Hematopoietic multipotent progenitor cell treated with erythropoietin and hydrocortisone succinate and interleukin-3 and kit ligand, for 8 days (in vitro differentiated cells): ENCODE measurements at regions not wholly inside any gene's neighbourhood (a gene's known extent, or its start where the extent isn't known, plus 50 kb on each side); places are given as distances from the start of the nearest gene placed in this dataset.
"Not testable (repeated sequence)": the region's sequence is repeated elsewhere in the genome, so short reads cannot be mapped to it uniquely, and the experiment has no call there.

Experiments
- DNase-seq: peaks from one replicate; pipeline ENCODE4 v3.0.0-alpha.2; 2015

- not testable (repeated sequence) for DNase-seq
These were observed 121.1 kb upstream of the SESTD1 start for GRCh38 chr2:179385756-179386155.

- DNase-seq, result no peak
These were observed 119.3 kb upstream of the SESTD1 start for GRCh38 chr2:179383975-179384374.

DNA sequence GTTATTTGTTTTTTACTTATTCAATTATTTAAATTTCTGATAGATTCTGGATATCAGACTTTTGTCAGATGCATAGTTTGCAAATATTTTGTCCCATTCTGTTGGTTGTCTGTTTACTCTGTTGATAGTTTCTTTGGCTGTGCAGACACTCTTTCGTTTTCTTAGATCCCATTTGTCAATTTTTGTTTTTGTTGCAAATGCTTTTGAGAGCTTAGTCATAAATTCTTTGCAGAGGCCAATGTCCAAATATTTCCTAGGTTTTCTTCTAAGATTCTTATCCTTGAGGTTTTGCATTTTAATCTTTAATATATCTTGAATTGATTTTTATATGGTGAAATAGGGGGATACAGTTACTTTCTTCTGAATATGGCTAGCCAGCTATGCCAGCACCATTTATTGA lies 112.7 kb upstream of the SESTD1 start:
- DNase-seq, result no peak

DNA sequence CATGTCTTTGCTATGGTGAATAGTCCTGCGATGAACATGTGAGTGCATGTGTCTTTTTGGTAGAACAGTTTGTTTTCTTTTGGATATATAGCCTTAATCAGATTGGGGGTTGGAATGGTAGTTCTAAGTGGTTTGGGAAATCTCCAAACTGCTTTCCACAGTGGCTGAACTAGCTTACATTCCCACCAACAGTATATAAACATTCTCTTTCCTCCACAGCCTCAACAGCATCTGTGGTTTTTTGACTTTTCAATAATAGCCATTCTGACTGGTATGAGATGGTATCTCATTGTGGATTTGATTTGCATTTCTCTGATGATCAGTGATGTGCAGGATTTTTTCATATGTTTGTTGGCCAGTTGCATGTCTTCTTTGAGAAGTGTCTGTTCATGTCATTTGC lies 112.2 kb upstream of the SESTD1 start:
- DNase-seq, result no peak

GRCh38 chr2:179373816-179374215 lies 109.2 kb upstream of the SESTD1 start:
- no peak for DNase-seq

- DNase-seq, result not testable (repeated sequence)
These were observed 100.9 kb upstream of the SESTD1 start for GRCh38 chr2:179365561-179365960.

GRCh38 chr2:179355881-179356280 lies 91.2 kb upstream of the SESTD1 start:
- no peak for DNase-seq

DNA sequence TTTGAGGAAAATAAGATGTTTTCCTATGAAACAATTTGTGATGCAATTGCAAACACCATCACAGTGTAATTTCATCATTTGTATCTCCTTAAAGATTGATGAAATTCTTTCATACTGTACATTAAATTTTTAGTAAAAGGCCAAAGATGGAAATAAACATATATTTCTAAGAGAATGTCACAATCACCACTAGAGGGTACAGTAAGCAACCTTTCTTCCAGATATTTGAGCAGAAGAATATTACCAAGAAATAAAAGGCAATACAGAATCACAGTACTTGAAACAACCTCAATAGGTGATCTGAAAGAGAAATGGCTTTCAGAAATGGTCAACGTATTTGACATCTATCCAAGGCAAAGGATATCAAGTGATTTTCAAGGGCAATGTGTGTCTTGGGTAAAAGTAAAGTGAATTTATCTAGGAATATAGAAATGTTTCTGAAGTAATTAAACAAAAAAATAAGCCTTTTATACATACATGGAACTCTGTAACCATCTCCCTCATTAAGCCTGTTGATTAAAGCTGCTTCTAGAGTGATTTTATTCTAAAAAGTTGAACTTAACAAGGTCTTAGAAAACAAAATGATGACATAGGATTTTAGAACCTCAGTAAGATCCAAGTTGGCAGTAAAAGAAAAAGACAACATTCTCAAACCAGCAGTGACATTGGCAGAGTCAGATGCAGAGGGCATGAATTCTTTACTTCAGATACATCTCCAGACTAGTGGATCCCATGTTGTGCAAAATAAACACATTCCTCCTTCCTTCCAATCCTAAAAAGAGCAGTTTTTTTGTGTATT lies 90.3 kb upstream of the SESTD1 start:
- no peak for DNase-seq

- DNase-seq, result no peak
These were observed 89.7 kb upstream of the SESTD1 start for GRCh38 chr2:179354296-179354695.

- no peak for DNase-seq
These were observed 87.5 kb upstream of the SESTD1 start for GRCh38 chr2:179352181-179352580.

- DNase-seq, result no peak
These were observed 86.4 kb upstream of the SESTD1 start for GRCh38 chr2:179351057-179351456.

GRCh38 chr2:179349670-179350303 lies 85.2 kb upstream of the SESTD1 start:
- no peak for DNase-seq

DNA sequence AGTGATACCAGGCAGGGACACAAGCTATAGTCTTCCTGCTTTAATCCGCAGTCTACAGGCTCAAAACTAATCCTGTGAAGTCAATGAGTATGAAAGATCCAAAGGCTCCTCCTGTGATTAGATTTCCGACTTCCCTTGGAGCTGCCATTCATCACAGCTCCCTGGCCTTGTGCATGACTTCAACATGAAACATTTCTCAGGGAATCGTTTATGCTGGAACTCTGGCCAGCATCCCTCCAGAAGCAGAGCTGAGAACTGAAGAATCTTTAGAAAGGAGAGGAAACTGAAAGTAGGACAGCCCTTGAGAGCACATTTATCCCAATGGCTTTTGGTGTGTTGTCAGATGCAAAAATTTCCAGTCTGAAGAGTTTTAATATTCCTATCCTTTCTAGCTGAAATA lies 84.3 kb upstream of the SESTD1 start:
- no peak for DNase-seq

- DNase-seq, result no peak
These were observed 80.3 kb upstream of the SESTD1 start for GRCh38 chr2:179344970-179345369.

DNA sequence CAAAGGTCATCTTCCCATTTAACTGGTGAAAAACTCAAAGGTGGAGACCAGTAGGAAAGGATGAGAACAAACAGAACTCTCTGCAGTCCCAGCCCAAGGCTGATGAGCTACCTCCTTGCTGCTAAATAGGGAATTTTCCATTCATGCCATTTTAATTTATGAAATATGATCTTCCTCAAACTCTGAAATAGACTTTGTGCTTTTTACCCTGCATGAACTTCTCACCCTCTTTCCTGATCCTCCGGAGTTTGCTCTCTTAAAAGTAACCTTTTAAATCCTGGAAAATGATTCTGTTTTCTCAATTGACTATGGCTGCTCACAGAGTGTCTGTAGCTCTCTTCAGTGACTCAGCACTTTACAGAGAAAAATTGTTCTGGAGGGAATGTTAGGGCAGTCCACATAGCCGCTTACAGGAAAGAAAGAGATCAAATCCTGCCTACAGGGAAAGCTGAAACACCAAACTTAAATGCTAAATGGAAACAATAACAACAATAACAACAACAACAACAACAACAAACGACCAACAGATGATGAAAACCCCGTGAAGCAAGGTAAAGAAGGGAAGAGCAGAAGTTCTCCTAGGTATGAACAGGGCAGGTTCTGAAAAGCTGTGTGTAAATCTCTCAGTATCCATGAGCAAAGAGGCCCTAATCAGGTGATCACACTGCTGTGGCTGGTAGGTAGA lies 79.8 kb upstream of the SESTD1 start:
- DNase-seq, result no peak

DNA sequence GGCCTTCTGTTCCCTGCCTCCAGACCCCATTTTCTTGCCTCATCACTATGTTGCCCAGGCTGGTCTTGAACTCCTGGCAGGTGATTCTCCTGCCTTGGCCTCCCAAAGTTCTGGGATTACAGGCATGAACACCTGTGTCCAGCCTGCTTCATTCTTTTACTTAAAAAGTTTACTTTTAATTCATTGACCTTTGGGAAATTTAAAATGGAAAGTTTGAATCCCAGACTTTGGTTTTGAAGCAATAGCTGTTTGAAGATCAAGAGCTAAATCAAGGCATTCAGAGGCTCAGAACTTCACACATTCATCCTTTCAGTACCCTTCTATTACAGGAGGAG lies 79.3 kb upstream of the SESTD1 start:
- DNase-seq, result no peak

DNA sequence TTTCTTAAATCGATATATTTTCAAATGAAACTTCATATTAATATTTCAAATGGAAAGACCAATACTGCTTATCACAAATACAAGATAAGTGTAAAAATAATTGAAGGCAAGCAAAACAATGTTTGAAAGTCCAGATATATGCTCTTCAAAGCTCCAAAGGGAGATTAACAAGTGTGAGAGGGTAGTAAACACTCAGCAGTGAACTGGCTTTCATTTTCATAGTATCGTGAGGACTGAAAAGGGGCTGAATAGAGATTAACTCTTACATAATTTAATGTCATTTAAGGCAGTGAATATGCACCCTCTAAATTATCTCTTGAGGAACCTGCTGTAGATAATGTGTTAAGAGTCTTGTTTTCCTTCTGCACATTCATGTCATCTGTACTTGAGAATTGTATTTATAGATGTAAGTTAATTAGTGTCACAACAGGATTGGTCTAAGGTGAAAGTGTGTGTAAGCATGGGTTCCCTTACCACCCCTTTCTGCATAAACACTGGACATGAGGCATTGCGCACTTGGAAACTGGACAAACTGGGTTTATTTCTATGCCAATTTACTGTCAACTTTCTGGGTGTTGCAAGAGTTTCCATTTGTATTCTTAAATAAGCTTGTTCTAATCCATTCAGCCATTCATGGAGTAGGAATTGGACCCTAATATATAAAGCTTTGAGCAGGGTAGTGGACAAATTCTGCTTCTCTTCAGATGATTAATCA lies 76.7 kb upstream of the SESTD1 start:
- no peak for DNase-seq

GRCh38 chr2:179340678-179341077 lies 76.0 kb upstream of the SESTD1 start:
- peak; percentile 18 for DNase-seq

DNA sequence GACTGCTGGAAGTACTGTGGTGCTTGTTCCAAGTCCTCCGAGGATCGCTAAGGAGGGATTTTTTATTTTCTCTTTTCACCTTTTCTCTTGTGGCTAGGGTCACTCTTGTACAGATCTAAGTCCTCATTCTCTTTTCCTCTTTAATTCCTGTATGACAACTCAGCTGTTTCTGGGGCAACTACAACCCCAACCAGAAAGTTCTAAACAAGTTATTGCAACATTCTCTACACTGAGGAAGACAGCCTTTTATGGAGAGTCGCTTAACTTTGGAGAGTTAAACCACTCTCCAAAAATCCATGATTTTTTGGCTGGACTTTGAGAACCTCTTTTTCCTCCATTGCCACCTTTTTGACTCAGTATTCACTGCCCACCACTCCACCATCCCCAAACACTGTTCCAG lies 74.0 kb upstream of the SESTD1 start:
- no peak for DNase-seq

- DNase-seq, result no peak
These were observed 72.3 kb upstream of the SESTD1 start for GRCh38 chr2:179336782-179337534.

- DNase-seq, result no peak
These were observed 71.1 kb upstream of the SESTD1 start for GRCh38 chr2:179335732-179336131.

- DNase-seq, result no peak
These were observed 68.3 kb upstream of the SESTD1 start for GRCh38 chr2:179332903-179333302.

DNA sequence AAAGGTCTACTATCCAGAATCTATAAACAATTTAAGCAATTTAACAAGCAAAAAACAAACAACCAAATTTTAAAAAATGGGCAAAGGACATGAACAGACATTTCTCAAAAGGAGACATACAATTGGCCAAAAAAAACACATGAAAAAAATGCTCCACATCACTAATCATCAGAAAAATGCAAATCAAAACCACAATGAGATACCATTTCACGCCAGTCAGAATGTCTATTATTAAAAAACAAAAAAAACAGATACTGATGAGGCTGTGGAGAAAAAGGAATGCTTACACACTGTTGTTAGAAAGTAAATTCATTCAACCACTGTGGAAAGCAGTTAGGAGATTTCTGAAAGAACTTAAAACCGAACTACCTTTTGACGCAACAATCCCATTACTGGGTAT lies 66.4 kb upstream of the SESTD1 start:
- DNase-seq, result no peak
